22Rv1 (cell line): ENCODE measurements at regions not wholly inside any gene's neighbourhood (a gene's known extent, or its start where the extent isn't known, plus 50 kb on each side); places are given as distances from the start of the nearest gene placed in this dataset.

ENCODE experiments used
- CTCF ChIP-seq: fragments of 450-650 bp; IDR thresholded peaks from 2 replicates; pipeline ENCODE4 v1.5.1; 2017; ENCODE audit warnings: mild to moderate bottlenecking
- ZFX ChIP-seq: fragments of 450-650 bp; IDR thresholded peaks from 2 replicates; pipeline ENCODE4 v1.6.1; 2017; ENCODE audit warnings: antibody characterized with exemption, borderline replicate concordance

- TF ChIP-seq CTCF (no peak), ZFX (no peak)
These were observed 208.6 kb downstream of the BTG1 start for GRCh38 chr12:91937009-91937408.
